Thoracic aorta (tissue), 2 donors: ENCODE measurements at regions not wholly inside any gene's neighbourhood (a gene's known extent, or its start where the extent isn't known, plus 50 kb on each side); places are given as distances from the start of the nearest gene placed in this dataset.

Experiments
- ATAC-seq: fragments of 150-250 bp; one replicate; pipeline ENCODE4 v1.8.0; 2017; ENCODE audit warnings: low read depth; ENCODE audit not compliant: insufficient number of reproducible peaks, low FRiP score
- DNase-seq: peaks from one replicate; pipeline ENCODE4 v3.0.0-alpha.2; 2020; ENCODE audit warnings: low spot score
- H3K27ac ChIP-seq, 2 donors: fragments of 200-600 bp; sonication (generic); 1 replicate in 1 of 2; 2 replicates in 1 of 2; pipeline ENCODE4 v1.5.1; 2016; ENCODE audit warnings: mild to moderate bottlenecking in 2 of 2, moderate library complexity in 2 of 2
- H3K27me3 ChIP-seq: fragments of 200-600 bp; sonication (generic); replicated peaks from 2 replicates; pipeline ENCODE4 v1.6.0; 2016; ENCODE audit warnings: mild to moderate bottlenecking; ENCODE audit not compliant: insufficient read depth
- H3K36me3 ChIP-seq: fragments of 200-600 bp; sonication (generic); one replicate; pipeline ENCODE4 v1.5.1; 2016
- H3K4me1 ChIP-seq, 2 donors: fragments of 200-600 bp; sonication (generic); 1 replicate in 1 of 2; 2 replicates in 1 of 2; pipeline versions ENCODE4 v1.5.1 to v1.6.0; 2016; ENCODE audit warnings: low read depth in 2 of 2, mild to moderate bottlenecking in 1 of 2; ENCODE audit not compliant: control insufficient read depth in 1 of 2
- H3K4me3 ChIP-seq: fragments of 200-600 bp; sonication (generic); 2 replicates; pipeline ENCODE4 v1.5.1; 2016; ENCODE audit warnings: mild to moderate bottlenecking
- H3K9me3 ChIP-seq: fragments of 200-600 bp; sonication (generic); 2 replicates; pipeline ENCODE4 v1.5.1; 2016
- TF ChIP-seq, protein P1 (sequence below): fragments of 200-600 bp; sonication (generic); IDR thresholded peaks from one replicate; pipeline ENCODE4 v1.5.1; 2019; ENCODE audit warnings: antibody characterized with exemption

DNA sequence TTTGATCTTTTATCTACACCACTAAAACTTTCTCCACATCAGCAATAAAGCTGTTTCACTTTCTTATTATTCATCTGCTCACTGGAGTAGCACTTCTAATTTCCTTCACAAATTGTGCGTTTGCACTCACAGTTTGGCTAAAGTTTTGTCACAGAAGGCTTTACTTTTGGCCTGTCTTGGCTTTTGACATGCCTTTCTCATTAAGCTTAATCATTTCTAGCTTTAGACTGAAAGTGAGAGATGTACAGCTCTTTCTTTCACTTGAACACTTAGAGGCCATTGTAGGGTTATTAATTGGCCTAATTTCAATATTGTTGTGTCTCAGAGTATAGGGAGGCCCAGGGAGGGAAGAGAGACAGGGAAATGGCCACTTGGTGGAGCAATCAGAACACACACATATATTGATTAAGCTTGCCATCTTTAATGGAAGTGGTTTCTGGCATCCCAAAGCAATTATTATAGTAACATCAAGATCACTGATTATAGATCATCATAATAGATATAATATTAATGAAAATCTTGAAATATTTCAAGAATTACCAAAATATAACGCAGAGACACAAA is 512.5 kb downstream of the ETV1 start:
- Histone ChIP-seq H3K36me3 (no peaks in the 10 kb centered on the region), H3K27ac (no peak overlapping the region), H3K27me3 (no peaks in the 10 kb centered on the region), H3K4me1 (no peaks in the 10 kb centered on the region), H3K4me3 (no peak overlapping the region), H3K9me3 (no peaks in the 10 kb centered on the region)
- TF ChIP-seq, protein P1, sequence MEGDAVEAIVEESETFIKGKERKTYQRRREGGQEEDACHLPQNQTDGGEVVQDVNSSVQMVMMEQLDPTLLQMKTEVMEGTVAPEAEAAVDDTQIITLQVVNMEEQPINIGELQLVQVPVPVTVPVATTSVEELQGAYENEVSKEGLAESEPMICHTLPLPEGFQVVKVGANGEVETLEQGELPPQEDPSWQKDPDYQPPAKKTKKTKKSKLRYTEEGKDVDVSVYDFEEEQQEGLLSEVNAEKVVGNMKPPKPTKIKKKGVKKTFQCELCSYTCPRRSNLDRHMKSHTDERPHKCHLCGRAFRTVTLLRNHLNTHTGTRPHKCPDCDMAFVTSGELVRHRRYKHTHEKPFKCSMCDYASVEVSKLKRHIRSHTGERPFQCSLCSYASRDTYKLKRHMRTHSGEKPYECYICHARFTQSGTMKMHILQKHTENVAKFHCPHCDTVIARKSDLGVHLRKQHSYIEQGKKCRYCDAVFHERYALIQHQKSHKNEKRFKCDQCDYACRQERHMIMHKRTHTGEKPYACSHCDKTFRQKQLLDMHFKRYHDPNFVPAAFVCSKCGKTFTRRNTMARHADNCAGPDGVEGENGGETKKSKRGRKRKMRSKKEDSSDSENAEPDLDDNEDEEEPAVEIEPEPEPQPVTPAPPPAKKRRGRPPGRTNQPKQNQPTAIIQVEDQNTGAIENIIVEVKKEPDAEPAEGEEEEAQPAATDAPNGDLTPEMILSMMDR = no peak
- DNase-seq (no peak), ATAC-seq (no peak)

DNA sequence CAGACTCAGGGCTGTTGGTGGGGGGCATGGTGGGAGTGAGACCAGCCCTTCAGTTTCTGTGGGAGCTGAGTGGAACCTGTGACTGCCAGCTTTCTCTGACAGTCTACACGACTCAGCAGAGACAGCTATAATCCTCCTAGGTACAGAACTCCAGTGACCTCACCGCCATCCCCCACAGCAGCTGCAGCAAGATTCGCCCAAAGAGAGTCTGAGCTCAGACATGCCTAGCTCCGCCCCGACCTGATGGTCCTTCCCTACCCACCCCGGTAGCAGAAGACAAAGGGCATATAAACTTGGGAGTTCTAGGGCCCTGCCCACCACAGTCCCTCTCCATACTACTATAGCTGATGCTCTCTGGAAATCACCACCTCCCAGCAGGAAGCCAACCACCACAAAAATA is 500.1 kb downstream of the ETV1 start:
- H3K36me3 ChIP-seq = no peaks in the 10 kb centered on the region
- no peaks in the 10 kb centered on the region for H3K27me3 ChIP-seq
- H3K4me3 ChIP-seq = no peak overlapping the region
- ATAC-seq (no peak), DNase-seq (no peak)
- H3K9me3 ChIP-seq = no peaks in the 10 kb centered on the region
- no peak overlapping the region for H3K27ac ChIP-seq
- H3K4me1 ChIP-seq = no peaks in the 10 kb centered on the region
- TF ChIP-seq, protein P1 = no peak

DNA sequence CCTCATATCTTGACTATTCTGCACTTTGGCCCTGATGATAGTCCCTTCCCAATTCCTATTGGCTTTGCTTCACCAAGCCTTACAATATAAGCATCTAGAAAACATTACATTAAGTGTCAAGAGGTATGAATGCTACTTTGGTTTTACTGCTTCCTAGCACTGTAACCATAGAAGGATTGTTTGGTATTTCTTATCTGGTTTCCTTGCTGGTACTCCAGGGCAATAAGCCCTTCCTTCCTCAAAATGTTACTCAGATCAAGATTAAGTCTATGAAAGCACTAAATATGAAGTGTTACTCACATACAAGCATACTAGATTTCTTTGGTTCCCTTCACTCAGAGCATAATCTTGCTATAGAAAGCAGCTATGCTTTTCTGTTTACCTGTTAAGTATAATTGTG is 492.5 kb downstream of the ETV1 start:
- Histone ChIP-seq H3K4me3 (no peak overlapping the region), H3K27ac (no peak overlapping the region), H3K4me1 (no peaks in the 10 kb centered on the region), H3K27me3 (no peaks in the 10 kb centered on the region), H3K36me3 (no peaks in the 10 kb centered on the region), H3K9me3 (no peaks in the 10 kb centered on the region)
- TF ChIP-seq, protein P1 = no peak
- DNase-seq (no peak), ATAC-seq (no peak)

DNA sequence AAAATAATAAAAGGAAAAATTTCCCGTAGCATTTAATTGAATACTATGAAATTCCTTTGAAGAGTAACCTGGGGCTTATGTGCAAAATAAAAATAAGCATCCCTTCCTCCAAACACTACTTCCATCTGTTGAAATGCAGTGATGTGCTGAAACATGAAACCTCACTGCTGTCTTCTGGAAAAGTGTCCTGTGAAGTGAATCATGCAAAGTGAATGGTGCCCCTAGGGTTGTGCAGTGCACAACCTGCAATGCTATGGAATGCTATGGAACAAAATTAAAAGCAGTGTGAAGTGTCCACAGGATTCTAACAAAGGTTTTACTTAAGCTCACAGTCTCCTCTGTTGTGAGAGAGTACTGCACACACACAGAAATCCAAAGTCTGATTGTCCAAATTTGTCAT is 480.9 kb downstream of the ETV1 start:
- no peaks in the 10 kb centered on the region for H3K4me1 ChIP-seq
- H3K36me3 ChIP-seq = no peaks in the 10 kb centered on the region
- H3K4me3 ChIP-seq = no peak overlapping the region
- H3K27ac ChIP-seq = no peak overlapping the region
- ATAC-seq = no peak
- H3K27me3 ChIP-seq = no peaks in the 10 kb centered on the region
- no peak for DNase-seq
- no peaks in the 10 kb centered on the region for H3K9me3 ChIP-seq
- TF ChIP-seq, protein P1 = no peak

GRCh38 chr7:13518738-13519137 is 470.7 kb downstream of the ETV1 start:
- Histone ChIP-seq H3K4me1 (no peaks in the 10 kb centered on the region), H3K27ac (no peak overlapping the region), H3K9me3 (no peaks in the 10 kb centered on the region), H3K4me3 (no peak overlapping the region), H3K27me3 (no peaks in the 10 kb centered on the region), H3K36me3 (no peaks in the 10 kb centered on the region)
- ATAC-seq = no peak
- DNase-seq = no peak
- TF ChIP-seq, protein P1 = no peak
